ENCODE measurements at regions not wholly inside any gene's neighbourhood (a gene's known extent, or its start where the extent isn't known, plus 50 kb on each side); places are given as distances from the start of the nearest gene placed in this dataset.

GRCh38 chr18:22018366-22018765, 151.0 kb upstream of the GATA6 start:
- TF ChIP-seq, protein P1, sequence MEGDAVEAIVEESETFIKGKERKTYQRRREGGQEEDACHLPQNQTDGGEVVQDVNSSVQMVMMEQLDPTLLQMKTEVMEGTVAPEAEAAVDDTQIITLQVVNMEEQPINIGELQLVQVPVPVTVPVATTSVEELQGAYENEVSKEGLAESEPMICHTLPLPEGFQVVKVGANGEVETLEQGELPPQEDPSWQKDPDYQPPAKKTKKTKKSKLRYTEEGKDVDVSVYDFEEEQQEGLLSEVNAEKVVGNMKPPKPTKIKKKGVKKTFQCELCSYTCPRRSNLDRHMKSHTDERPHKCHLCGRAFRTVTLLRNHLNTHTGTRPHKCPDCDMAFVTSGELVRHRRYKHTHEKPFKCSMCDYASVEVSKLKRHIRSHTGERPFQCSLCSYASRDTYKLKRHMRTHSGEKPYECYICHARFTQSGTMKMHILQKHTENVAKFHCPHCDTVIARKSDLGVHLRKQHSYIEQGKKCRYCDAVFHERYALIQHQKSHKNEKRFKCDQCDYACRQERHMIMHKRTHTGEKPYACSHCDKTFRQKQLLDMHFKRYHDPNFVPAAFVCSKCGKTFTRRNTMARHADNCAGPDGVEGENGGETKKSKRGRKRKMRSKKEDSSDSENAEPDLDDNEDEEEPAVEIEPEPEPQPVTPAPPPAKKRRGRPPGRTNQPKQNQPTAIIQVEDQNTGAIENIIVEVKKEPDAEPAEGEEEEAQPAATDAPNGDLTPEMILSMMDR (IDR thresholded peaks at IDR 0.05; ENCODE audit: borderline replicate concordance, extremely low read depth, low read length, poor library complexity, severe bottlenecking): no peak
- TF ChIP-seq EZH2 (IDR thresholded peaks at IDR 0.05; ENCODE audit: borderline replicate concordance, low read depth, low read length, severe bottlenecking): no peak
